ENCODE measurements at regions not wholly inside any gene's neighbourhood (a gene's known extent, or its start where the extent isn't known, plus 50 kb on each side); places are given as distances from the start of the nearest gene placed in this dataset.
A peak's percentile ranks its signal among the peaks of the same experiment; 100 is the strongest.

DNA sequence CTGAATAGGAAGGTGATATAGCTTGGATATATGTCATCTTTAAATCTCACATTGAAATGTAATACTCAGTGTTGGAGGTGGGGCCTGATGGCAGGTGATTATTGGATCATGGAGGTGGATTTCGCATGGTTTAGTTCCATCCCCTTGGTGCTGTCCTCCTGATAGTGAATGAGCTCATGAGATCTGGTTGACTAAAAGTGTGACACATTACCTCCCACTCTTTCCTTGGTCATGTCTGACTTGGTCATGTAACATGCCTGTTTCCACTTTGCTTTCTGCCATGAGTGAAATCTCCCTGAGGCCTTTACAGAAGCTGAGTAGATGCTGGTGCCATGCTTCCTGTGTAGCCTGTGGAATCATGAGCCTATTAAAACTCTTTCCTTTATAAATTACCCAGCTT lies 664.5 kb upstream of the NR5A2 start:
- no peak for DNase-seq

DNA sequence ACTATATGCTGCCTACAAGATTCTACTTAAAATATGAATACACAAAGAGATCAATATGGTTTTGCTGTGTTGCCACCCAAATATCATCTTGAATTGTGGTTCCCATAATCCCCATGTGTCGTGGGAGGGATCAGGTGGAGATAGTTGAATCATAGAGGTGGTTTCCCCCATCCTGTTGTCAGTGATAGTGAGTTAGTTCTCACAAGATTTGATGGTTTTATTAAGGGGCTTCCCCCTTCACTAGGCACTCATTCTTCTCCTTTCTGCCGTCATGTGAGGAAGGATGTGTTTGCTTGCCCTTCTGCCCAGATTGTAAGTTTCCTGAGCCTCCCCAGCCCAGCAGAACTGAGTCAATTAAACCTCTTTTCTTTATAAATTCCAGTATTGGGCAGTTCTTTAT lies 654.4 kb upstream of the NR5A2 start:
- DNase-seq, result no peak

DNA sequence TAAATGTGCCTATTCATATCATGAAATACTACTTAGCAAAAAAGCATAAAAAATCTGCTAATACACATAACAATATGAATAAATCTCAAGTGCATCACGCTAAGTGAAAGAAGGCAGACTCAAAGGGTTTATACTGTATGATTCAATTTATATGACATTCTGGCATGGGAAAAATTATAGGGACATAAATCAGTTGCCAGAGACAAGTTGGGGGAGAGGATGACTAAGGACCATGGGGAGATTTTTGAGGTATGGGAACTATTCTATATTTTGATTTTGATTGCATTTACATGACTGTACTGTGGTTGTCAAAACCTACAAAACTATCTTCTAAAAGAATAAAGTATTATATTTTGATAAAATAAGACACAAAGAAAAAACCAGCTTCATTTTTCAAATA lies 650.3 kb upstream of the NR5A2 start:
- no peak for DNase-seq

DNA sequence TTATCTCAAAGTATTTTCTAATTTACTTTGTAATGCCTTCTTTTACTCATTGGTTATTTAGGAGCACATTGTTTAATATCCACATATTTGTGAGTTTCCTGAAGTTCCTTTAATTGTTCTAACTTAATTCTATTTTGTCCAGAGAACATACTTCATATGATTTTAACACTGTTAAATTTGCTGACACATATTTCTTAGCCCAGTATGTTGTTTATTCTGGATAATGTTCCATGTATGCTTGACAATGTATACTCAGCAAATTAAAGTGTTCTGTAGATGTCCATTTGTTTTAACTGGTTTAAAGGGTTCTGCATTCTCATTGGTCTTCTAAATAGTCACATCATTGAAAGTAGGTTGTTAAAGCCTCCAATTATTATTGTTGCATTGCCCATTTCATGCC lies 643.7 kb upstream of the NR5A2 start:
- DNase-seq, result no peak

DNA sequence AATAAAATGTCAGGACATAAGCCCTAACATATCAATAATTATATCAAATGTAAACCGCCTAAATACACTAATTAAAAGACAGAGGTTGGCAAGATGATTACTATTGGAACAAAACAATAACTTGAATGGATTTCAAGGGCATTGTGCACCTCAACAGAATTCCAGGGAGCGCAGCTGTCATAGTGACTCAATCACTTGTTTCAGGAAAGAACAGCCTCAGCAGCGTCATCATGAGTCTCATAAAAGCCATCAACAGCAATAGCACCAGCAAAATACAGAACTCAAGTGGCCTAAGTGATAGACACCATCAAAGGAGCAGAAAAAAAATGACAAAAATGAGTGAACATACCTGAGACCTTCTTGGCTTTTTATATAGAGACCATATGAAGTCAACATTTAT lies 632.7 kb upstream of the NR5A2 start:
- DNase-seq, result peak; percentile 4

DNA sequence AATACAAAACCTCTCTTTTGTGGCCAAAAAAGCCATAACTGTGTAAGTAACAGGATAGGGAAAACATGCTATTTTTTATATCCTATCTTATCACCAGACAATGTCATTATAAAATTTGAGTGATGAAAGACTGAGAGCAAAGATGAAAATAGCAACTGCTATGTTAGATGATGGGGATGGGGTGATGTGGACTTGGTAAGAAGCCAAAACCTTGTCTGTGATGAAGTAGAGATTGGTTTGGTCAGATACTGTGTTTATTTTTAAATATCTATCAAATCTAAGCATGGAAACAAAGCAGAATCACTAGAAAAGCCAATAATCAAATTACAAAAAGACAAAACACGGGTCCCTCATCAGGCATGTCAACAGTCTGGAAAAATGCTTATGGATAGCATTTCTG lies 631.1 kb upstream of the NR5A2 start:
- no peak for DNase-seq

DNA sequence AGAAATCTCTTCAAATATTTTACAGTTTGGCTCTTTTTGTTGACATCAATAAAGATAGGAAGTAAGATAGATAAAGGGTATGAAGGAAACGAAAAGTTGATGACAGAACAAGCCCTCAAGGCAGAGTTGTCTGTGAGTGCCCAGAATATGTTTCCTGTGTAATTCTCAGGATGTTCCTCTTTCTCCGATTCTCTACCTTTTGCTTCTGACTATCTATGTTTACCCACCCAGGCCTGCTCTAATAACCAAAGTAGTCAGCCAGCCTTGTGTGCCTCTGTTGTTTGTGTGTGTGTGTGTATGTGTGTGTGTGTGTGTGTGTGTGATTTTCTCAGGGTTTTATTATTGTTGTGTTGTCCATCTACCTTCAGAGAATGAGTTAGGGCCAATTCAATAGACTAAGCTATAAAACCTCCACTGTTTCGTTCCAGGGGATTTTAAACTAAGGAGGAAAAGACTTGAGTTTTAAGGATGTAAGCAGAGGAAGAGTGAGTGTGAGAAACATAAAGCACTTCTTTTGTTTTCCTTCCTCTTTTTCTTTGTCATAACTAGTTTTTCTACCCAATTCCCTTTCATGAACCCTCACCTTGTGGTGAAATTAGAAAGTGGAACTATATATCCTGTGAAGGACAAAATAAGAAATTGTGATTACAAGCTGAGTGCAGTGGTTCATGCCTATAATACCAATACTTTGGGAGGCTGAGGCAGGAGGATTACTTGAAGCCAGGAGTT lies 627.4 kb upstream of the NR5A2 start:
- DNase-seq, result no peak

DNA sequence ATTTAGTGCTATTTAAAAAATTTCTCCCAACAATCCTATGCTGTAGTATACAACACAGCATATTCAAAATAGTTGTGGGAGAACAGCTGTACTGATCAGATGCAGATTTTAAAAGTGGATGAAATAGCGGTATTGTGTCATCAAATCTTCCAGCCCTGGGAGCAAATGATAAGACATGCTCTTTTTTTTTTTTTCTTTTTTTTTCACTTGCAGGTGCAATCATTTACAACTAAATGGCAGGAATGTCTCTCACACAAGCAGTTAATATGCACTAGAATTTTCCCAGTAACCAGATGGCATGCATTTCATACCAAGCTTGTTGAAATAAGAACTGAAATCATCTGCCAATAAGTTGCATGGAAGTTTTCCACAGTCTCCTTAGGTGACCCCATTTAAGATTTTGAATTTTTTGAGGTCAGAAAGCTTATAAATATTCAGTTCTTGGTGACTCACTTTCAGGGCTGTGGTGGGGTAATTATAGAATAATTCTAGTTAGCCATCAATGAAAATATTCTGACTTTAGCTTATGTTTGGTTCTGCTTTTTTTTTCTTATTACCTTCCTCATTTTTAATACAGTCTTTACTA lies 623.9 kb upstream of the NR5A2 start:
- DNase-seq, result no peak

DNA sequence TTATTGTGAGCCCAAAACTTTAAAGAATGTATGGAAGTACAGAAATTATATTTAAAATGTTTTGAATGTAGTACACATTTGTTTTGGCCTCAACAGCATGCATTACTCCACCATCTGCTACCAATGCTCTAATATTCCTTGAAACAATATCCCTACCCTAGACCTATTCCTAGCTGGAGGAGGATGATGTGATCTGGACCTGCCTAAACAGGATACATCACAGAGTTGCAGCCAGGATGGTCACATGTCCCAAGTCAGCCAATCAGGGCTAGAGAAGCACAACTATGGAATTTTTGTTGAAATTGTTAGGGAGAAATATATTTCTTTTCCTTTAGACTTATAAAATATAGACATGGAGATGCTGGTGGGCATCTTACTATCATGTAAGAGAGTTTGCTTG lies 623.3 kb upstream of the NR5A2 start:
- DNase-seq, result no peak

DNA sequence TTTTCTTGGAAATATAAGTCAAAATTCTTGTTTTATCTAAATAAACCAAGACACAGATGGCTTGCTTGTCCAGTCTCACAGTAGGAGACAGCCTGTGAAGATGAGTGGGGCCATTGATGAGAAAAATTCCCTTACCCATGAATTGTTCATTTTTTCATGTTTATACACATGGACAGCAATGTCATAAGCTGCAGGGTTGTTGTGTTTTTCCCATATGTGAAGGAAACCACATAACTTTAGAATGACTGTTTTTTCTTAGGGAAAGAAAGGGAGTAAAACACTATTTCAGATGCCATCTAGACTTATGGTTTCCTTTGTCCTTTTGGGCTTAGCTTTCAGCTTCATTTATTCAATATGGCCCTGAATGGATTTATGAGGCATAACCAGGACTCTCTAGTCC lies 622.5 kb upstream of the NR5A2 start:
- DNase-seq, result no peak

DNA sequence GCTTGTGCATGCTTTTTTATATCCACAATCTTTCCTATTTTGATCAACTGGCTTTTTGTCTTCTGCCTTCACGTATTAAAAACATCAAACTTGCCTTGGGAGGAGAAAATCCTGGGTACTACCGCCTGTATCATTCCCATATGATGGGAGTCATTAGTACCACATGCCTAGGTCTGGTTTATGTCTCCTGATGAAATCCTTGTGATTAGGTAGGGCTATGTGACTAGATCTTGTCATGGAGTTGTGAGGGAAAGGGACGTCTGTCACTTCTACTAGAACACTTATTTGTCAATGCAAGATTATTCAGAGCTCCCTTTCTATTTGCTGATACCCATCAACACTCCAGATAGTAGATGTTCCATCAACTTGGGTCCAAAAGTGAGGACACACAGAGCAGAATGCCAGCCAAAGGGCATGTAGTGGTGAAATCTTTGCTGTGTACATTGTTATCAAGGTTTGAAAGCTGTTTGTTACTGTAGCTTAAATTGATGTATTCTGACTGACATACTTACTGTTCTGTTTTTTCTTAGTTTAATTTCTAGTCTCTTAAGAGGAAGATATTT lies 621.8 kb upstream of the NR5A2 start:
- DNase-seq, result no peak

DNA sequence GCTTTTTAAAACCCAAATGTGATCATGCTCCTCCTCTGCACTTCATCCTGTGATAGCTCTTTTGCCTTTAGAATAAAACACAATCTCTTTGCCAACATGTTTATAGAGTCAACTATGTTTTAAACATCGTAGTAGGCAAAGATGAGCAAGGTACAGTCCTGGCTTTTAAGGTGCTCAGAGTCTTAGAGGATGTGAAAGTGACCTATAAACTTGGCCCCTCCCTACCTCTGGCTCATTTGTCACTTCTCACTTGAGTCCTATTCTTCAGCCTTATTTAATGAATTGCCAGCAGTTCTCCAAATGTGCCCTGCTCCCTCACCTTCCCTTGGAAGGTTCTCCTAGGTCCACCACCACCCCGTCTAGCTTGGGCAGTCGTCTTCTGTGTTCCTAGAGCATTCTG lies 617.0 kb upstream of the NR5A2 start:
- DNase-seq, result no peak

DNA sequence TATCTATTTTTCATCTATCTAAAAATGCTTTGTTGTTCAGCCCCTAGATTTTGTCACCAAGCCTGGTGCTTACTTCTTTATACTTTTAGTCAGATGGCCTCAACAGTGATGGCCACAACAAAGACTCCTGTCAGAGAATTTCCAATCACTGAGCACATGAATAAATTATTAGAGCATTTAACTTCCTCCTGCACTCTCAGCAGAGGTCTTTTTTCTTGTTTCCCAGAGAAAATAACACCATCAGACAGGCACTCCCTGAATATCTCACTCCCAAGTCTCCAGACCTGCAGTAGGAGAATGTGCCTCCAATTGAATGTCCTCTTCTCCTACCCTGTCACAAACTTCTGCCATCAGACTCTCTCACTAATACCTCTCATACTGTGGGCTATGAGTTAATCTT lies 616.0 kb upstream of the NR5A2 start:
- peak; percentile 68 for DNase-seq

DNA sequence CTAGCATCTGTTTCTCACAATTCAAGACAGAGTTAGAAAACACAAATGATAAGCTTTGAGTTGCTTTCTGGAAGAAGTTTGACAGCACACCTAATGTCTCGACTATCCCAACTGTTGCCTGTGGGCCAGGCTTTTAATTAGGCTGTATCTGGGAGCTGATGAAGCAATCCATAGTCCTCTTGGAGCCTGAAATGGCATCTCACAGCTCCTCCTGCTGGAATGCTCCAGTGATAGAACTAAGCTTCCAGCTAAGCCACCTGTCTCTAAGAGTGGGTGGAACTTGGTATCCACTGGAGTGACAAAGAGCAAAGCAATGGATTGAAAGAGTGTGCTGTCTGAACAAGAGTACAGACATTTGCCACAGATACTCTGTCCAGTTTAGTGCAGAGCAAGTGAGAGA lies 605.3 kb upstream of the NR5A2 start:
- no peak for DNase-seq

DNA sequence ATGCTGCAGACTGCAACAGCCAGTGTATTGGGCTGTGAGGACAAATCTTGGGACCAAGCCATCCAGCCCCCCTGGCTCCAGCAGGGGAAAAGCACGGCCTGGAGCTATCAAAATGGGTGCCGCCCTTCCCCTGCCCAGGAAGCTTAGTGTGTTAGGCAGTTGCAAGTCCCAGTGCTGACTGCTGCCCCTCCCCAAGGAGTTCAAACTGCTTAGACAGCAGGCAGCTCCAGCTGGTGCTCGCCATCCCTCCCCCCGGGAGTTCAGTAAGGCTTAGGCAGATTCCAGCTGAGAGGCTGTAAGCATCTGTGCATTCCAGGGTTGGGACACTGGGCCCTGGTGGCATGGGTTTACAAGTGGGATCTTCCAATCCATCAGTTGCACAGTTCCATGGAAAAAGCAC lies 579.6 kb upstream of the NR5A2 start:
- peak; percentile 24 for DNase-seq

DNA sequence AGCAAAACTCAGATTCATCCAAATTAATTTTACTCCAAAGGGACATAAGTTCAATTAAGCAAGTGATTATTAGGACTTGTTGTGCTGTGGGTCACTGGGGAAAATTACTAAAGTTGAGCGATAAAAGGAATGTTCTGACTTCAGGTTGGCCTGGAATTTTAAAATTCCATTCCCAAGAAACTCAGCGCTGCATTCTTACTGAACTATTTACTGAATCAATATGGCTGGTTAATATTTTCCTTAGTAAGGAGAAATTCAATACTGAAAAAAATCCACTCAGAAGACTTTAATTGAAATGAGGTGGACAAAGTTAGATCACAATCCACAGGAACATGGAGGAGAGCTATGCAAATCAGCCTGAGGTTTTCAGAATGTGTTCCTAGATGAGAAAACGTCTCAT lies 578.9 kb upstream of the NR5A2 start:
- no peak for DNase-seq

DNA sequence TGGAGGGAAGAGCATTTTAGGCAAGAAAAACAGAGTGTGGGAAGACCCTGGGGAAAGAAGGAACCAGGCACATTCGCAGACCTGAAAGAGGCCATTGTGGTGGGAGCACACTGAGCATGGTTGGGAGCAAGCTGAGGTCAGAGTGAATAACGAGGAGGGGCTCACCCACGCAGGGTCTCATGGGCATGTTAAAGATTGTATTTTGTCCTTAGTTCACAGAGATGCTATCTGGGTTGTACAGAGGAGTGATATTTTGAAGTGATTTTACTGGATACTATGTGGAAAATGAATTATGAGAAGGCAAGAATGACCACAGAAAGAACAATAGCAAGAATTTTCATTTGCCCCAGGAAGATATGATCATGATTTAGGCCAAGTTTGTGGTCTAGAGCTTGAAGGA lies 578.3 kb upstream of the NR5A2 start:
- no peak for DNase-seq

DNA sequence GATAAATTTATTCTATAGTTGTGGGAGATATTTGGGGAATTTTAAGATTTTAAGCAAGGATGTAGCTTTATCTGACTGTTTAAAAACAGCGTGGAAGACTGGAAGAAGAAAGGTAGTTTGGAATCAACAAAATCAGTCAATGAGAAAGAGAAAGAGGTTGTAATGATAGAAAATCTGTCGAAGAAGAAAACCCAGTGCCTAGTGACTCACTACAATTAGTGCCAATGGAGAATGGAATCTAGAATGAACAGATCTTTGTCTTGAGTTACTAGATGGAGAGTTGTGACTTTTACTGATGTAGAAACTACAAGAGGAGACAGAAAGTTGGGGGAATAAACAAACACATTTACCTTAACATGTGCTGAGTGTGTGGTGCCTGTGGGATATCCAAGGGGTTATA lies 577.8 kb upstream of the NR5A2 start:
- DNase-seq, result no peak

DNA sequence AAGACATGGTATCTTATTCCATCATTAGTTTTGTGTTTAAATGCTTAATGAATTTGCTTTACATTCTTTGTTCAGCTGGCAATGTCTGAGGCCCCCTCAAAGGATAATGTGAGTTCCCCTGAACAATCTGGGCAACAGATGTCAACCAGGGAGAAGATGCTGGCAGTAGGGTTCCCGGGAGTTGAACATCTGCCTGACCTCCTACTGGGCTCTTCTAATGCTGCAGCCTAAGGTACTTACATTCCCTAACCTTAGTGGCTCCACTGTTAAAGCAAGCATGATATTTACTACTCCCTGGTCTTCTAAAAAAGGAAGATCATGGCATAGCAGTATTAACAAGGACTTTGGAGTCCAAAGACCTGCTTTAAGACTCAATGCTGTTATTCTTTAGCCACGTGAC lies 574.9 kb upstream of the NR5A2 start:
- DNase-seq, result no peak

DNA sequence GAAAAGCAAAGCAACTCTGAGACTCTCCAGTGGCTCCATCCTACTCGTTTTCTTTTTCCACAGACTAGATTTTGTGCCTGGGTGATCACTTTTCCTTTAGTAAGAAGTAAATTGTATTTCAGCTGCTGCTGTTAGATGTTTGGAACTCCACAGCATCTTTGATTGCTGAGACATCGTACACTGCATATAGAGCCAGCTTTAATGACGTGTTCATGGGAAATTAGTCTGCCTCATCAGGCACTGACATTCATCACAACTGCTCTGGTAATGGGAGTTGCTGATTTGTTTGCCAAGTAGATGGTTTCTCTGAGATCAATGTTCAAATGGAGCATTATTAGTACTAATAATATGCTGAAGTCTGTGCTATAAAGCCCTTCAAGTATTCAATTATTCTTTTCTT lies 573.8 kb upstream of the NR5A2 start:
- peak; percentile 42 for DNase-seq

DNA sequence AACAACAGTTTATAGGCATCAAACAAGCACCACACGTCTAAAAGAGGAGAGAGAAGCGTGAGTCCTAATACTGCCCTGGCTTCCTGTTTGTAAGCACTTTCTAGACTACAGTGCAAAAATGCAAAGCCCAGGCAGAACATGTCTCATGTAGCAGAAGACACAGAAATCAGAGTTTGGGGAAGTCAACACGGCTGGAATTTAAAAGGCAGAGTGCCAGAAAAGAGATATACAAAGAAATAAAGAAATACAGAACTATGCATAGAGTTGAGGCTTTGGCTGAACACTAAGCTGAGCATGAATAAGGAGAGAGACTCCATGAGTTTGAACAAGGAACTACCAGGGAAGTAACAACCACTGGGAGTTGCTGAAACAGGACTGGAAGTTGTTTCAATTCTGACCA lies 566.6 kb upstream of the NR5A2 start:
- DNase-seq, result no peak

DNA sequence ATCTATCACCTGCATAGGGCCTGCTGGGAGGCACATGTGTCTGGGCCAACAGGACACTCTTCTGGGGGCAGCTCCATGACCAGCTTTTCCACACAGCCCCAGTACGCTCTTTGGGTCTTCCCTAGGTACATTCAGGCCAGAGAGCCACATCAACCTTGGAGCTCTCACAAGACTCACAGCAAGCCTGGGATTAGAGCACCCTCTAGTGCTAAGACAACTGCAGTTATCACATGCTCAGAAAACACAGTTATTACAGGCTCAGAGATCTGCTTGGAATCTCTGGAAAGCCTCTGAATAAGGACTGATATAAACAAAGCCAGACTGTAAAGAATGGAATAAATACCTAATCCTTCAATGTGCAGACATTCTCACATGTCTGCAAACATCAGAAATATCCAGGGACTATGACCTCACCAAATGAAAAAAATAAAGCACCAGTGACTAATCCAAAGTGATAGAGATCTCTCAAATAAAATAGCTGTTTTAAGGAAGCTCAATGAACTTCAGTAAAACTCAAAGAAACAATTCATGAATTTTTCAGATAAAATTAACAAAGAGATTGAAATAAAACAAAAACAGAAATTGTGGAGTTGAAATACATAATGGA lies 563.9 kb upstream of the NR5A2 start:
- DNase-seq, result peak; percentile 9

DNA sequence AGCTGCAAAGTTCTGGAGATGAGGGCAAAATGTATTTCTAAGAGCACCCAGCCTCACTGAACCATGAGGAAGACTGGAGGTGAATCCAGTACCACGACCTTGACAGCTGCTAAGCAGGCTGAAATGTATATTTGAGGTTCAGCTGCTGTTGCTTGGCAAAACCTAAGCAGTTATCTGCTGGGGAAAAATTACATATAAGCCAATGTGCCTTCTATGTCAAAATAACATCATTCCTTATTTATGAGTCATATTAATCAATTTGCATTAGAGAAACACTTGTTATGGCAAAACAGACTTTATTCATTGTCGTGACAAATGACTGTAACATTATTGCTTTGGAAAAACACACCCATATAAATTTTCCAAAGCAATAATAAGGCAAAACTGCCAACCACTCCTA lies 560.5 kb upstream of the NR5A2 start:
- no peak for DNase-seq

DNA sequence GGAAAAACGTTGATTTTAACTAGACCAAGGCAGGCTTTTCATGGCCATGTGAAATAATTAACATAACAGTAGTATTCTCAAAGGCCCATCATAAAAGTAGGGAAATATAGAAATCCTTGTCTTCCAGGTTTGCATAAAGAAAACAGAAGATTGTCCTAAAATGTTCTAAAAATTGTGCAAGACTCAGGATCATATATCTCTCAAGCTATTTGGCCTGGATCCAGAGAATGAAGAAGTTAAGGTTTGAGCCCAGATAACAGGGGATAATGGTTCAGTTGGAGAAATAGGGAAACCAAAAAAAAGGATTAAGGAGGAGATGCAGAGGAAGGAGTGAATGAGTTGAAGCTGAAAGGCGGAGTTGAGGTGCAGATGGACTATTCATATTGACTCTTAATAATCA lies 555.5 kb upstream of the NR5A2 start:
- DNase-seq, result no peak

DNA sequence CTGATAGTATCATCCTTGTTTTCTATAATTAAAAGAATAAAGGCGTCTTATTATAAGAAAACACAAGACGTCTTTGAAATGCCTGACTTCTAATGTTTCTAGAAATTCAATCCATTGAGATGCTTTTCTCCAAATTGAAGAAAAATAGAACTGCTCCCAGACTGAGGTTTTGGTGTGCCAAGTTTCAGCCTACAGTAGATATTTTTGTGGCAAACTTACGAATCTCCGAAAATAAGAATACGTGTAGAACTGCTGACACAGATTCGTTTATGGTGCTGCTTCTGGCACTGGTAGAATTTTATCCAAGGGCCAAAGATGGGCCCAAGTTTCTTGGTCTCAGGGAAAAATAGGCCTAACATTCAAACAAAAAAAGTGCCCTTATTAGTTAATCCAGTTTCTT lies 554.5 kb upstream of the NR5A2 start:
- DNase-seq, result no peak

Measured in eye (tissue), 1 donor.